Trophoblast cell (in vitro differentiated cells and primary cell): ENCODE measurements at regions not wholly inside any gene's neighbourhood (a gene's known extent, or its start where the extent isn't known, plus 50 kb on each side); places are given as distances from the start of the nearest gene placed in this dataset.

Experiments
- DNase-seq, 2 donors: peaks; one replicate each; pipeline ENCODE4 v3.0.0-alpha.2; 2016
- H2AFZ ChIP-seq: 2 replicates; pipeline ENCODE4 v1.6.1; 2013; ENCODE audit warnings: low read length, moderate library complexity, mild to moderate bottlenecking; ENCODE audit not compliant: insufficient read depth, poor library complexity
- H2AK5ac ChIP-seq: 2 replicates; pipeline ENCODE4 v1.6.1; 2013; ENCODE audit warnings: mild to moderate bottlenecking, low read length
- H2BK120ac ChIP-seq: 2 replicates; pipeline ENCODE4 v1.6.1; 2013; ENCODE audit warnings: low read length, mild to moderate bottlenecking, moderate library complexity; ENCODE audit not compliant: insufficient read depth, poor library complexity
- H2BK12ac ChIP-seq: 2 replicates; pipeline ENCODE4 v1.6.1; 2013; ENCODE audit warnings: mild to moderate bottlenecking, low read length, moderate library complexity
- H2BK5ac ChIP-seq: 2 replicates; pipeline ENCODE4 v1.6.1; 2013; ENCODE audit warnings: low read length, low read depth, moderate library complexity, mild to moderate bottlenecking; ENCODE audit not compliant: poor library complexity
- H3K14ac ChIP-seq: 2 replicates; pipeline ENCODE4 v1.6.1; 2013; ENCODE audit warnings: mild to moderate bottlenecking, low read length
- H3K18ac ChIP-seq: 2 replicates; pipeline ENCODE4 v1.6.1; 2013; ENCODE audit warnings: mild to moderate bottlenecking, low read length
- H3K23ac ChIP-seq: 2 replicates; pipeline ENCODE4 v1.6.1; 2013; ENCODE audit warnings: low read length
- H3K27ac ChIP-seq: 2 replicates; pipeline ENCODE4 v1.5.1; 2013; ENCODE audit warnings: low read depth, mild to moderate bottlenecking, inconsistent platforms, low read length, moderate library complexity
- H3K27me3 ChIP-seq: 2 replicates; pipeline ENCODE4 v1.6.1; 2013; ENCODE audit warnings: inconsistent platforms, mild to moderate bottlenecking, low read length, moderate library complexity; ENCODE audit not compliant: insufficient read depth
- H3K36me3 ChIP-seq, 2 experiments: 1 replicate in 1 of 2; 2 replicates in 1 of 2; pipeline ENCODE4 v1.6.1; 2013; ENCODE audit warnings: low read length in 2 of 2, mild to moderate bottlenecking in 2 of 2, moderate library complexity in 1 of 2; ENCODE audit not compliant: insufficient read depth in 2 of 2, control insufficient read depth in 1 of 2
- H3K4ac ChIP-seq: 2 replicates; pipeline ENCODE4 v1.6.1; 2013; ENCODE audit warnings: low read depth, mild to moderate bottlenecking, low read length, moderate library complexity
- H3K4me1 ChIP-seq, 2 experiments: 1 replicate in 1 of 2; 2 replicates in 1 of 2; pipeline ENCODE4 v1.6.1; 2013; ENCODE audit warnings: low read length in 2 of 2, mild to moderate bottlenecking in 2 of 2, moderate library complexity in 1 of 2; ENCODE audit not compliant: insufficient read depth in 2 of 2, control insufficient read depth in 1 of 2
- H3K4me2 ChIP-seq: 2 replicates; pipeline ENCODE4 v1.6.1; 2013; ENCODE audit warnings: inconsistent platforms, mild to moderate bottlenecking, low read length, moderate library complexity
- H3K4me3 ChIP-seq: 2 replicates; pipeline ENCODE4 v1.5.1; 2013; ENCODE audit warnings: mild to moderate bottlenecking, low read depth, low read length, inconsistent platforms
- H3K79me1 ChIP-seq: one replicate; pipeline ENCODE4 v1.6.1; 2013; ENCODE audit warnings: low read length
- H3K79me2 ChIP-seq: 2 replicates; pipeline ENCODE4 v1.6.1; 2013; ENCODE audit warnings: low read length, mild to moderate bottlenecking; ENCODE audit not compliant: control insufficient read depth, insufficient read depth, poor library complexity
- H3K9ac ChIP-seq: 2 replicates; pipeline ENCODE4 v1.6.1; 2013; ENCODE audit warnings: mild to moderate bottlenecking, low read length
- H3K9me3 ChIP-seq: 2 replicates; pipeline ENCODE4 v1.6.1; 2013; ENCODE audit warnings: low read depth, mild to moderate bottlenecking, control low read depth, inconsistent platforms, low read length; ENCODE audit not compliant: insufficient read depth
- H4K12ac ChIP-seq: 2 replicates; pipeline ENCODE4 v1.6.1; 2013; ENCODE audit warnings: low read depth, mild to moderate bottlenecking, low read length, moderate library complexity
- H4K8ac ChIP-seq: 2 replicates; pipeline ENCODE4 v1.6.1; 2013; ENCODE audit warnings: low read depth, mild to moderate bottlenecking, low read length, moderate library complexity
- H4K91ac ChIP-seq: one replicate; pipeline ENCODE4 v1.6.1; 2013; ENCODE audit warnings: low read depth, mild to moderate bottlenecking, low read length, moderate library complexity
- WGBS: extraction: QIAGEN DNeasy Blood & Tissue Kit; methylation state at CpG from one replicate; pipeline ENCODE4 v1.1.7; 2013; ENCODE audit warnings: missing lambda C conversion rate; ENCODE audit not compliant: insufficient read length, insufficient coverage; ENCODE audit errors: extremely low coverage; 5-methylcytosine and 5-hydroxymethylcytosine counted together

- Histone ChIP-seq H4K91ac (no peak overlapping the region), H2AFZ (no peak overlapping the region), H4K12ac (no peak overlapping the region), H3K4me2 (no peak overlapping the region), H3K36me3 (no peaks in the 10 kb centered on the region), H2BK120ac (no peak overlapping the region), H3K27ac (no peak overlapping the region), H4K8ac (no peak overlapping the region), H3K9ac (no peak overlapping the region), H3K79me2 (no peaks in the 10 kb centered on the region), H3K79me1 (peaks cover 4% of the 10 kb centered on the region), H3K14ac (no peak overlapping the region), H3K9me3 (peaks cover 4% of the 10 kb centered on the region), H3K23ac (no peak overlapping the region), H2BK5ac (no peak overlapping the region), H3K4me3 (no peak overlapping the region), H3K4ac (no peak overlapping the region), H2AK5ac (no peak overlapping the region), H3K18ac (no peak overlapping the region), H3K27me3 (no peaks in the 10 kb centered on the region), H3K4me1 (peaks cover 1 to 2% of the 10 kb centered on the region in 2 experiments), H2BK12ac (no peak overlapping the region)
- no CpG with 5 or more reads among the region's 7 CpGs for WGBS
- DNase-seq, result peak; percentile 30 to 66
Measured at GRCh38 chr12:46549527-46550265, 177.1 kb upstream of the SLC38A2 start.

DNA sequence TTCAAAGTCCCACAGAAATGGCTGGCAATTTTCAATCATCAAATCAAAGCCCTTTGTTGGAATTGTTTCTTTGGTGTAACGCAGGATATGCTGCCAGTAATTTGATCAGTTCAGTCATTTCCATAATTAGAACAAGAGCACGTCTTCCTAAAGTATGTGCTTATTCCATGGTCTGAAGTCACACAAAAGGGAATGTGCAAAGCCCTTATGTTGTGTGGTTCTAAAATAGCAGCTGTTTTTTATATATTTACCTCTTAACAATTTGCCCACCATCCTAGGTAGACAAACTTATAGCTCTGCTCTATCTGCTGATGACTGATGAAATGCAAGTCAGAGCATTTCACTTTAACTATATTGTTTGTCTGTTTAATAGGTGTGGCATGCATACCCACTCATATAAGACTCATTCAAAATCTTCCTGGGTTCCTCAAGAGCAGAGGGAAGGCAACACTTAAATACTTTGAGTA is 176.1 kb upstream of the SLC38A2 start:
- H3K14ac ChIP-seq, result no peak overlapping the region
- peaks cover 1 to 2% of the 10 kb centered on the region in 2 experiments for H3K4me1 ChIP-seq
- no peak overlapping the region for H3K23ac ChIP-seq
- no peak for DNase-seq
- H3K9me3 ChIP-seq, result peaks cover 4% of the 10 kb centered on the region
- H3K9ac ChIP-seq, result no peak overlapping the region
- no CpG with 5 or more reads among the region's 2 CpGs for WGBS
- H4K12ac ChIP-seq, result no peak overlapping the region
- H2AFZ ChIP-seq, result no peak overlapping the region
- no peak overlapping the region for H4K8ac ChIP-seq
- no peak overlapping the region for H3K18ac ChIP-seq
- no peak overlapping the region for H3K27ac ChIP-seq
- peaks cover 4% of the 10 kb centered on the region for H3K79me1 ChIP-seq
- H3K4me2 ChIP-seq, result no peak overlapping the region
- H3K4me3 ChIP-seq, result no peak overlapping the region
- H3K27me3 ChIP-seq, result no peaks in the 10 kb centered on the region
- no peak overlapping the region for H3K4ac ChIP-seq
- H2BK5ac ChIP-seq, result no peak overlapping the region
- H3K36me3 ChIP-seq, result no peaks in the 10 kb centered on the region
- no peak overlapping the region for H2BK12ac ChIP-seq
- no peak overlapping the region for H2AK5ac ChIP-seq
- H3K79me2 ChIP-seq, result no peaks in the 10 kb centered on the region
- H4K91ac ChIP-seq, result no peak overlapping the region
- peak overlapping the region; percentile 43 for H2BK120ac ChIP-seq

- Histone ChIP-seq H3K23ac (no peak overlapping the region), H3K9ac (no peak overlapping the region)
Measured at GRCh38 chr12:46547421-46548354, 175.1 kb upstream of the SLC38A2 start.

DNA sequence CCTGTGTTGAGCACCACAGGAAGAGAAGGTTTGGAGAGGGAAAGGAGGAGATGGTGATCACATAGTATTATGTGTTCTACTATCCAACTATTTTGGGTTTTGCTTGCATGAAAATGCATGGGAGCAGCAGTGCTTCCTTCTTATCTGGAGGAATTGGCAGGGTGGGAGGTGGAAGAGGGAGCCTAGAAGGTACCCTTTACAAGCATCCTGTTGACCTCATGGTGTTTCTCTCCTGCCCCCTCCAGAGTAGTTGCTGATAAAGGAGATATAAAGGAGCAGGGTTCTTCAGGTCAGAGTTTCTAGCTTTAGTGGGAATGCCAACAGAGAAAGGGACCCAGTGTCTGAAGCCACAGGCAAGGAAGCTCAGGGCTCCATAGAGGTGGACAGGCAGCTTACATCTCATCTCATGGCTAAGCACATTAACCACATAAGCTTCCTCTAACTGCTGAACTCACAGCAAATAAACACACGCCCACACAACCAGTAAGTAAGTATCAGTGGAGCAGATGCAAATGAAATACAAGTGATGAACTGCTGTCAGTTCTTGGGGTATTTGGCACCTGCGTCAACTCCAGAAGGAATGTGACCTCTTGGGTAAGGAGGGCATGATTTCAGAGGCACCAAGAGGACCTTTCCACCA is 174.2 kb upstream of the SLC38A2 start:
- Histone ChIP-seq H3K4ac (no peak overlapping the region), H3K18ac (no peak overlapping the region), H2BK12ac (no peak overlapping the region), H3K4me3 (no peak overlapping the region), H3K4me1 (peaks cover 1 to 2% of the 10 kb centered on the region in 2 experiments), H3K79me1 (peaks cover 4% of the 10 kb centered on the region), H4K12ac (no peak overlapping the region), H3K36me3 (no peaks in the 10 kb centered on the region), H3K23ac (no peak overlapping the region), H3K4me2 (no peak overlapping the region), H4K91ac (no peak overlapping the region), H3K9me3 (peaks cover 4% of the 10 kb centered on the region), H4K8ac (no peak overlapping the region), H3K27ac (no peak overlapping the region), H3K9ac (no peak overlapping the region), H3K14ac (no peak overlapping the region), H3K27me3 (no peaks in the 10 kb centered on the region), H2BK120ac (no peak overlapping the region), H2BK5ac (no peak overlapping the region), H2AFZ (no peak overlapping the region), H2AK5ac (no peak overlapping the region), H3K79me2 (no peaks in the 10 kb centered on the region)
- WGBS, result no CpG with 5 or more reads among the region's 2 CpGs
- no peak for DNase-seq

More at GRCh38 chr12:46547421-46548354, 175.1 kb upstream of the SLC38A2 start:
- H3K4ac ChIP-seq, result no peak overlapping the region
- no peak overlapping the region for H4K12ac ChIP-seq
- peak in 1 of 2 donors; percentile 18 for DNase-seq
- no peak overlapping the region for H2AFZ ChIP-seq
- H2BK5ac ChIP-seq, result no peak overlapping the region
- no peak overlapping the region for H2AK5ac ChIP-seq
- H3K4me1 ChIP-seq, result peaks cover 1 to 2% of the 10 kb centered on the region in 2 experiments
- H3K14ac ChIP-seq, result no peak overlapping the region
- peaks cover 4% of the 10 kb centered on the region for H3K79me1 ChIP-seq
- H2BK120ac ChIP-seq, result no peak overlapping the region
- no peak overlapping the region for H2BK12ac ChIP-seq
- H3K27me3 ChIP-seq, result no peaks in the 10 kb centered on the region
- H4K91ac ChIP-seq, result no peak overlapping the region
- H4K8ac ChIP-seq, result no peak overlapping the region
- H3K18ac ChIP-seq, result no peak overlapping the region
- no peaks in the 10 kb centered on the region for H3K36me3 ChIP-seq
- H3K4me2 ChIP-seq, result no peak overlapping the region
- peaks cover 4% of the 10 kb centered on the region for H3K9me3 ChIP-seq
- no peaks in the 10 kb centered on the region for H3K79me2 ChIP-seq
- no CpG with 5 or more reads among the region's 1 CpG for WGBS
- no peak overlapping the region for H3K27ac ChIP-seq
- H3K4me3 ChIP-seq, result no peak overlapping the region
